ENCODE measurements at regions not wholly inside any gene's neighbourhood (a gene's known extent, or its start where the extent isn't known, plus 50 kb on each side); places are given as distances from the start of the nearest gene placed in this dataset.
A peak's percentile ranks its signal among the peaks of the same experiment; 100 is the strongest.

DNA sequence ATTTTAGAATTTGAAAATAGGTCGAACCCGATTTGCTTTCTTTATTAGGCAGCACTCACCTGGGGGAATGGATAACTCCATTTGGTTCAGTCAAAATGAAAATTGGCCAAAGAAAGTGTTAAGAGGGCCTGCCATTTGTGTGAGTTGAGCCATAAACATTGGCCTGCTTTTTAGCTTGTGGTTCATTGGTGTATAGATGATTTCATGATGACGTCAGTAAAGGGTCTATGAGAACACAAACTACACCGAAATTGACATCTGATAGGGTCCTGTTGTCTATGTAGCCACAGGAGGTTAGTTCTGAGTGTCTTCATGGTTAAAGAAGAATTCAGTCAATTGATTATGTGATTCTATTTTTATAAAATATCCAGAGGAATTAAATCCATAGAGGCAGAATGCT, 1001.5 kb upstream of the EEF2KMT start:
- DNase-seq (ENCODE audit: low read depth), result no peak
- no peak for TF ChIP-seq CTCF (IDR thresholded peaks at IDR 0.05; ENCODE audit: insufficient read depth, low read depth, low read length)
- no peak overlapping the region for H3K4me3 ChIP-seq (ENCODE audit: low read depth, low read length)

DNA sequence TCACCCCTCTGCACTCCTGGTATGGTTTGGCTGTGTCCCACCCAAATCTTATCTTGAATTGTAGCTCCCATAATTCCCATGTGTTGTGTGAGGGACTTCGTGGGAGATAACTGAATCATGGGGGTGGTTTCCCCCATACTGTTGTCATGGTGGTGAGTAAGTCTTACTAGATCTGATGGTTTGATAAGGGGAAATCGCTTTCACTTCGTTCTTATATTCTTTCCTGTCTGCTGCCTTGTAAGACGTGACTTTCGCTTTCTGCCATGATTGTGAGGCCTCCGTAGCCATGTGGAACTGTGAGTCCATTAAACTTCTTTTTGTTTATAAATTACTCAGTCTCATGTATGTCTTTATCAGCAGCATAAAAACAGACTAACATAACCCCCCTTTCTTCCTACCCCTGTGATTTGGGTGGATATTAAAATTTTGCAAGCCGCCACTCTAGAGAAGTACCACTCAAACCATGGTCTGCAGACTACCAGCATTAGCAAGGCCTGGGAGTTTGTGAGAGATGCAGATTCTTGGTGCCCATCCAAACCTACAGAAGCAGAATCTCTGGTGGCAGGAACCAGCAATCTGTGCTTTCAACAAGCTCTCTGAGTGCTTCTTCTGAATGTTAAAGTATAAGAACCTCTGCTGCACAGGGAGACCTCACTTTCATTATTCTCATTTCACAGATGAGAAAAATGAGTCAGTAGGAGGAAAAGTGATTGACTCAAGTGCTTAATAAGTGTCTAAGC, 999.5 kb upstream of the EEF2KMT start:
- DNase-seq (ENCODE audit: low read depth), result no peak
- TF ChIP-seq CTCF (IDR thresholded peaks at IDR 0.05; ENCODE audit: insufficient read depth, low read depth, low read length), result no peak
- no peak overlapping the region for H3K4me3 ChIP-seq (ENCODE audit: low read depth, low read length)

- no peak for TF ChIP-seq CTCF (IDR thresholded peaks at IDR 0.05; ENCODE audit: insufficient read depth, low read depth, low read length)
- no peak overlapping the region for H3K4me3 ChIP-seq (ENCODE audit: low read depth, low read length)
- no peak for DNase-seq (ENCODE audit: low read depth)
These were observed 997.8 kb upstream of the EEF2KMT start for GRCh38 chr16:6095414-6095813.

DNA sequence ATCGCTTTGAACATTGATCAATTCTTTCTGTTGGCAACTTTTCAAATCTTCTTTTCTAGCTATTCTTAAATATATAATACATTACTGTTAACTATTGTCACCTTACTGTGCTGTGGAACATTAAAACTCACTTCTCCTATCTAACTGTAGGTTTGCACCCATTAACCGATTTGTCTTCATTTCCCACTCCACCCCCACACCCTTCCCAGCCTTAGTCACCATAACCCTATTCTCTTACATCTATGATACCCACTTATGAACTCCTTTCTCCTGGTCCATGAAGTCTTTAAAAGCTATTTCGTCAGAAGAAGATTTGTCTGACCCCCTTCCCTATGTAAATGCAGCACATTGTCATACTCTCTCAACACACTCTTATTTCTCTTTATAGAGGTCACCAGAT, 993.4 kb upstream of the EEF2KMT start:
- no peak for TF ChIP-seq CTCF (IDR thresholded peaks at IDR 0.05; ENCODE audit: insufficient read depth, low read depth, low read length)

GRCh38 chr16:6081320-6081976, 983.9 kb upstream of the EEF2KMT start:
- peak; percentile 18 for TF ChIP-seq CTCF (IDR thresholded peaks at IDR 0.05; ENCODE audit: insufficient read depth, low read depth, low read length)
- no peak overlapping the region for H3K4me3 ChIP-seq (ENCODE audit: low read depth, low read length)
- DNase-seq (ENCODE audit: low read depth), result no peak

More for the DNA sequence above, 993.4 kb upstream of the EEF2KMT start:
- no peak for DNase-seq (ENCODE audit: low read depth)
- no peak overlapping the region for H3K4me3 ChIP-seq (ENCODE audit: low read depth, low read length)

DNA sequence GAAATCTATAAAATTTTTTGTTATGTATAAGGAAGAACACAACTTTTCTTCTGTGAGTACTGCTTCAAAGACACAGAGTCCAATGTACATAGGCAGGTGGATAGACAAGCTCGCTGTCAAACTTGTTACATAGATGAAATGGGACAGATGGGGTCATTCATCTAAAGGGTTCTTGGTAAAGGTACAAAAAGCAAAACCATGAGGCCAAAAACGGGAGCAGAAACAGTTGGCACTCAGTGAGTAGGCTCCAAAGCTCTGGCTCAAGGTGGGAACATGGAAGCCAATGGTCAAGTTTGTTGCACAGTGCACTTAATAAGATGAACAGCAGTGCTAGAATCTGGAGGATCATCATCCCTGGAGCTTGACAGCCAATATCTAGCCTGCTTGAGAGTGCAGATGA, 979.0 kb upstream of the EEF2KMT start:
- TF ChIP-seq CTCF (IDR thresholded peaks at IDR 0.05; ENCODE audit: insufficient read depth, low read depth, low read length), result no peak
- DNase-seq (ENCODE audit: low read depth), result no peak
- H3K4me3 ChIP-seq (ENCODE audit: low read depth, low read length), result no peak overlapping the region

Measured in fibroblast of villous mesenchyme (primary cell).